Chondrocyte (in vitro differentiated cells): ENCODE measurements at regions not wholly inside any gene's neighbourhood (a gene's known extent, or its start where the extent isn't known, plus 50 kb on each side); places are given as distances from the start of the nearest gene placed in this dataset.

ENCODE experiments used
- DNase-seq: peaks from one replicate; pipeline ENCODE4 v3.0.0; 2021; ENCODE audit warnings: mixed read lengths, low spot score
- H3K27ac Mint-ChIP-seq: one replicate; pipeline ENCODE4 v1.8.0; 2021; ENCODE audit warnings: mild to moderate bottlenecking, moderate library complexity, mixed read lengths; ENCODE audit not compliant: unreplicated experiment
- H3K27me3 Mint-ChIP-seq: 2 replicates; pipeline ENCODE4 v1.8.0; 2021; ENCODE audit warnings: low read depth, mixed read lengths
- H3K36me3 Mint-ChIP-seq: 2 replicates; pipeline ENCODE4 v1.8.0; 2021; ENCODE audit warnings: low read depth, mixed read lengths
- H3K4me1 Mint-ChIP-seq: 2 replicates; pipeline ENCODE4 v1.8.0; 2021; ENCODE audit warnings: low read depth, mild to moderate bottlenecking, mixed read lengths
- H3K4me3 Mint-ChIP-seq: one replicate; pipeline ENCODE4 v1.8.0; 2021; ENCODE audit warnings: mild to moderate bottlenecking, moderate library complexity, mixed read lengths; ENCODE audit not compliant: unreplicated experiment
- H3K9me3 Mint-ChIP-seq: 2 replicates; pipeline ENCODE4 v1.8.0; 2021; ENCODE audit warnings: low read depth, mixed read lengths
- CTCF ChIP-seq: fragments of 200-600 bp; sonication (generic); IDR thresholded peaks from 2 replicates; pipeline ENCODE4 v1.5.0; 2021; ENCODE audit warnings: antibody characterized with exemption, mild to moderate bottlenecking, moderate library complexity

GRCh38 chrX:867966-868647 lies 237.5 kb downstream of the SHOX start:
- H3K27ac Mint-ChIP-seq = no peak overlapping the region

DNA sequence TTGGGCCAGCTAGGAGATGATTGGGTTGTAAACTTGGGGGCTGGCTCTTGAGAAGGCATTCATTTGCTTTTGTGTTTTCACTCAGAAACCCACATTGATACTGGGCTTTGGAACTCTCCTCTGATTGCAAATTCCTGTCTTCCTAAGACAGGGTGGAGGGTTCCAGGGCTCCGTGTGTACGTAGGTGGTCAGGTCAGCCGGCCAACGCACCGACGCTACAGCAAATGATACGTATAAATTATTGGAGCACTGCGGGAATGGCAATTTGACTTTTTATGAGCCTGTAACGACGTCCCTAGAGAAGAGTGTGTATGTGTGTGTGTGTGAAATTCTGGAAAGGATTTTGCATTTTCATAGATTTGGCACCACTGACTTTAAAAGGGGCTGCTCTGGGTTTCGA lies 236.9 kb downstream of the SHOX start:
- Mint-ChIP-seq H3K36me3 (no peaks in the 10 kb centered on the region), H3K4me3 (no peak overlapping the region), H3K27ac (no peak overlapping the region), H3K4me1 (no peaks in the 10 kb centered on the region), H3K27me3 (peaks cover 3% of the 10 kb centered on the region), H3K9me3 (no peaks in the 10 kb centered on the region)
- DNase-seq = no peak
- no peak for TF ChIP-seq CTCF

More at GRCh38 chrX:867966-868647, 237.5 kb downstream of the SHOX start:
- Mint-ChIP-seq H3K36me3 (no peaks in the 10 kb centered on the region), H3K27me3 (peaks cover 3% of the 10 kb centered on the region), H3K4me1 (no peaks in the 10 kb centered on the region), H3K4me3 (no peak overlapping the region), H3K9me3 (no peaks in the 10 kb centered on the region)
- no peak for TF ChIP-seq CTCF
- DNase-seq = no peak

GRCh38 chrX:866441-866990 lies 235.9 kb downstream of the SHOX start:
- H3K27ac Mint-ChIP-seq = no peak overlapping the region
- no peaks in the 10 kb centered on the region for H3K9me3 Mint-ChIP-seq
- no peak for TF ChIP-seq CTCF
- peaks cover 3% of the 10 kb centered on the region for H3K27me3 Mint-ChIP-seq
- no peak overlapping the region for H3K4me3 Mint-ChIP-seq
- peaks cover 5% of the 10 kb centered on the region for H3K4me1 Mint-ChIP-seq
- no peaks in the 10 kb centered on the region for H3K36me3 Mint-ChIP-seq
- DNase-seq = no peak

- Mint-ChIP-seq H3K27ac (no peak overlapping the region), H3K4me1 (peaks cover 9% of the 10 kb centered on the region), H3K36me3 (no peaks in the 10 kb centered on the region), H3K9me3 (no peaks in the 10 kb centered on the region), H3K4me3 (no peak overlapping the region), H3K27me3 (peaks cover 3% of the 10 kb centered on the region)
- TF ChIP-seq CTCF = no peak
- DNase-seq = no peak
Measured at GRCh38 chrX:865422-865821, 234.8 kb downstream of the SHOX start.

GRCh38 chrX:861921-862320 lies 231.3 kb downstream of the SHOX start:
- Mint-ChIP-seq H3K27me3 (no peaks in the 10 kb centered on the region), H3K4me1 (peaks cover 16% of the 10 kb centered on the region), H3K27ac (peak overlapping the region; percentile 56), H3K36me3 (no peaks in the 10 kb centered on the region), H3K9me3 (peaks cover 5% of the 10 kb centered on the region), H3K4me3 (no peak overlapping the region)
- DNase-seq = no peak
- TF ChIP-seq CTCF = no peak
